HG03439 (cell line): ENCODE measurements at regions not wholly inside any gene's neighbourhood (a gene's known extent, or its start where the extent isn't known, plus 50 kb on each side); places are given as distances from the start of the nearest gene placed in this dataset.

ENCODE experiments used
- ATAC-seq: cut with Tn5 transposase; IDR thresholded peaks from one replicate; pipeline ENCODE4 v1.9.1; 2021; ENCODE audit warnings: mild to moderate bottlenecking, moderate library complexity; ENCODE audit not compliant: unreplicated experiment

DNA sequence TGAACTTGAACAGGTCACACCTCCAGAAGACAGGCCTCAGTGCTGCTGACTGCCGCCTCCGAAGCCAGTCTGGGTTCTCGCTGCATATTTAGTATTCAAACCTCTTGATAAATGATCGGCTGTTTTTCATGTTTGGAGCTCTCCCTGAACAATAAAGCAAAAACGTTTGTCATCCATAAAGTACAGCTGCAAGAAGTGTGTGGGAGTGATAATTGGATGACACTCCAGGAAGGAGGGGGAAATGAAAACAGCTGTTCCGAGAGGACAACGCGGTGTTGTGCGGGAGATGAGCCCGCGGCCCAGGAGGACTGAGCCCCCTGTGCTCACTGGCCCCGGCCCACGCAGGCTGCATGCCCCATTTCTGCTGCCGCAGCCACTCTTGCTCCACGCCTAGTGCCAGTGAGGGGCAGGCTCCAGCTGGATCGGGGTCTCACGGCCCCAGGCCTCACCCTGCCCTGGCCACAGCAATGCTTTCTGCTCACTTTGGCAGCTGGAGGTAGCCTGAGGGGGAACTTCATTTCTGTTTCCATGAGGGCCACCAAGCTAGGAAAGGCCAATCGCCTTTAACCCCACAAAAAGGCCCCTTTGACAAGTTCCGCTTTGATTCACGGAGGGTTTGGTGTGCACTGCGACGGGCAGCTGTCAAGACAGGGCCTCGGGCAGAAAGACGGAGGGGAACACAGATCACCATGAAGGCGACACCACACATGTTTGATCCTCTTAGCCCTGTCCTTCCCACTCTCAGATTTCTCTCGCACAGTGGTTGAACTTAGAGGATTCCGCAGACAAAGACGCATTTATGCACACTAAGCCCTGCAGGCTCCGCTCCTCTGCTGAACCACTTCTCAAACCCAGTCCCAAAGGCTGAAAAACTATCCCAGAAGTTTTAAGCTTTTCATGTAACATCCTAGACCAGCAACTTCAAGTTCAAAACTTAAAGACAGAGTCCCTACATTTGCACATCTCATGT is 537.6 kb downstream of the EFNB2 start:
- ATAC-seq, result no peak

DNA sequence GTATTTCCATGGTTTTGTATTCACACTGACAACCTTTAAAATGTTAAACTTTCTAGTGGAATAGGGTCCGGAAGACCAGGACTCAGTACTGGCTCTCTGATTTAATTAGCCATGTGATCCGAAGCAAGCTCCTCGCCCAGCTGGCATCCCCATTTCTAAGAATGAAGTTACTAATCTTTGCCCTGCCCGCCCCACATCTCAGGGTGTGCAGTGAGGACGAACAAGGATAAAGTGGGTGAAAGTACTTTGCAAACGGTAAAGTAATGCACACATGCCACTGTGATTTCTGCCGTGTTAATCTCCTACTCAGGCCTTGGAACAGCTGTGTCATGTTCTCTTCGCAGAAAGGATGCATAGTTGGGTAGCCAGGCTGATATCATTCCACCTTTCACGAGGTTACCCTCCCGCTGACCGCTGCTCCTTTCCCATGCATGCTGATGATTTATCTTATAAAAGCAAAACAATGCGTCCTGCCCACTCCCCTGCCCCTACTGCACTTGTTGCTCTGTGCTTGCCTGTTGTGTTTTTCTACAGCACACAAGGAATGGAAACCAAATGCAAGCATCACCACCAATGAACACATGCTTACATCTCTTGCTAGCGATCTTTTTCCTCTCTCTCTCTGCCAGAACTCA is 539.0 kb downstream of the EFNB2 start:
- ATAC-seq, result no peak

DNA sequence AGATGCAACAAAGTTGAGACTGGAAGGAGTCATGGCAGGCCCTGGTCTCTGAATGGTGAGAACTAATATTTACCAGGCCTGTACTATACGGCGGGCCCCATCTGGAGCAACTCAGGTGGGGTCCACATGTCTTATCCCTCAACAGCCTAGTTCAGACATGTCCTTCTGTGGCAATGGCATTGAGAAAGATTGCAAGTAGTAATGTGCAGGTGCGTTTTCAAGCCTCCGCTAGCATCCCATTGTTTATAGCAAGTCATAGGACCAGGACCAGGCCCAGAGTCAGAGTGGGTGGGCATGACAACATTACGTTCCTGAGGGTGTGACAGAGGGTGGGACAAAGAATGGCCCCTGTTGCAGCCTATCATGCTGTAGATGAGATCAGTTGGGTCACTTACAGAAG is 541.1 kb downstream of the EFNB2 start:
- no peak for ATAC-seq

DNA sequence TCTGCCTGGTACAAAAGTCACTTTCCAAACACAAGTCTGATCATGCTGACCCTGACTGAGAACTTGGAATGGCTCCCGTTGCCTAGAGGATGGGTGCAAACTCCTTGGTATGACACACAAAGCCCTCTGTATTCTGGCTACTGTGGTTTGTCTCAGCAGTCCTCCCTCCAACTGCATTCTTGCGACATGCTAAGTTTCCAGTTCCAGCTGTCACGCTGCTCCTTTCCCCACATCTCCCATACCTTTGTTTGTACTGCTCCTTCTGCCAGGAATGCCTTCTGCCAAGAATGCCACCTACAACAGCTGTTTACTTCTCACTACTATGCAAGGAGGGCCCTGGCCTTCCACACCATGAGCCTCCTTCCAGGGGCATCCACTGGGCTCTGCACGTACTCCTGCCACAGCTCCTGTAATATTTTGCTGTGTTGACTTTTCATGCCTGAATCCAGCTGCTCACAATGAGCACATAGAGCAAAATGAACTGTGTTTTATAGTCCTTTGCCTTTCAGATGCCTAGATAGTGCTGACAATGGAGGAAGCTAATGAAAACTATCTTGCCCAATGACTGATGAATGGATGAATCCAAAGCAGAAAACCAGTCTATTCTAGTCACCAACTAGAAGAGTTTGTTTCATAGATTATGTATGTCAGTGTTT is 543.7 kb downstream of the EFNB2 start:
- no peak for ATAC-seq

DNA sequence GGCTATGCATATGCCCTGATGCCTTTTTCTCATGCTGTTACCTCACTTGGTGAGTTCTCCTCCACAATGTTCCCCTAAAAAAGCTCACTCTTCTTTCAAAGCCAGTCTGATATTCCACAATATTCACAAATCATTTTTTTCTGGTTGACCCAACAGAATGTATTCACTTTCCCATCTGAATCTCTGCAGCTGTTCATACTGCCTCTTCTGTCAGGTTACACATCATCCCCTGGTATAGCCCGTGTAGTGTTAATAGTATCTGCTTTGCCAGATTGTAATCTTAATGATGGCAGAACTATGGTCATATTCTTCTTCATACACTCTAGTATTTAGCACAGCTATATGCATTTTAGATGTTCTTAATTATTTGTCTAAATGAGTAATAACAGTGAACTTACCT is 544.3 kb downstream of the EFNB2 start:
- no peak for ATAC-seq

DNA sequence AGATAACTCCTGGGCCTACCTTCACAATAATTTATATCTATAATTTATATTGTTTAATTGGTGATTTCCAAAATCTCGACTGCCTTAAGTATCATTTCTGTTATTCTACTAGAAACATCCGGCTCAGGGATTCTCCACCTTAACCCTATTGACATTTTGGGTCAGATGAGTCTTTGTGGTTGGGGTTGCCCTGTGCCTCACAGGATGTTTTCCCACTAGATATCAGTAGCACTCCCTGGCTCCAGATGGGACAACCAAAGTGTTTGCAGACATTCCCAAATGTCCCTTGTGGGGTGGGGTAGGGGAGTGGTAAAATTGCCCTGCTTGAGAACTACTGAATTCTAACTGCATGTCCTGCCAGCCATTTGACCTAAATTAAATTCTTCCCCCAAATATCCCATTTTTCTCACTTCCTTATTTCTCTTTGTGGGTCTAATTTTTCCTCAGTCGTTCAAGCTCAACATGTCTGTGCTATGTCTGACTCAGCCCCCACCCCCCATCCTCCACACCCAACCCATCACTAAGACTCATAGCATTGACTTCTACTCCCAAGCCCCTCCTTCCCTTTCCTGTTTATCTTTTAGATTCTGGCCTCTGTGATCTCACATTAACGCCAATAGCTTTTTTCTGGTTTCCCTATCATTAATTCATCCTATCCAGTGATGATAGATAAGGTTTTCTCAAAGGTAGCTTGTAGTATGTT is 545.1 kb downstream of the EFNB2 start:
- no peak for ATAC-seq

DNA sequence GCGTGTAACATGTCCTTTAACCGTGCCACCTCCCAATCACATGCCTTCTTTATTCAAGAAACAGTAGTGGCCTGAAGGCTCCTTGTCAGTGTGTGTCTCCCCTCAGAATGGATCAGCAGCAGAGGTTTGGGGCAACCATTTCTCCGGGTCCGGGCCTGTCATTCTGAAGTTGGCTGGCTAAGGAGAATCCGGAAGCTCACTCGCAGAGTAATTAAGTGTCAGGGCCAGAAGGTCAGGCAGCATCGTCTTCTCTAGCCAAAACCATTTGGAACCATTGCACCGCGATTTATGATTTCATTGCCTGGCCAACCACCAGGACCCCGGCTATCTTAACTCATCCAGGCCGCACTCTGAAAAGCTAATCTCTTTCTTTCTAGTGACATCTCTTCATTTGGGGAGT is 550.8 kb downstream of the EFNB2 start:
- no peak for ATAC-seq

DNA sequence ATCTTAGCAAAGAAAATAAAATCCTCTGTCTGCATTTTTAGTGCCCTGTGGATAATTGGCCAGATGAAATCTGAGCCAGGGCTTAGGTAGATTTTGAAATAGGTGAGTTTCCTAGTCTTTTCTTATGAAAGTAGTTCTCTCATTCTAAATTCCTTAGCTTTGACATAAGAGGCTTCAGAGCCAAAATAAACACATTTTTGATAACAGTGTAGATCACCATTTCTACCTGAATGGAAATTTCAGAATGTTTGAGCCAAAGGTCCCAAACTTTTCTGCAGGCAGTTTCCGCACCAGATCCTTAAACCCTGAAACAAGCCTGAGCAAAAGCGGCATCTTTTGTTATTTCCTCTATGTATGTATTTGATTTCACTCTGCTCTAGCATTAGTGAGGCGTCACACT is 551.2 kb downstream of the EFNB2 start:
- no peak for ATAC-seq

DNA sequence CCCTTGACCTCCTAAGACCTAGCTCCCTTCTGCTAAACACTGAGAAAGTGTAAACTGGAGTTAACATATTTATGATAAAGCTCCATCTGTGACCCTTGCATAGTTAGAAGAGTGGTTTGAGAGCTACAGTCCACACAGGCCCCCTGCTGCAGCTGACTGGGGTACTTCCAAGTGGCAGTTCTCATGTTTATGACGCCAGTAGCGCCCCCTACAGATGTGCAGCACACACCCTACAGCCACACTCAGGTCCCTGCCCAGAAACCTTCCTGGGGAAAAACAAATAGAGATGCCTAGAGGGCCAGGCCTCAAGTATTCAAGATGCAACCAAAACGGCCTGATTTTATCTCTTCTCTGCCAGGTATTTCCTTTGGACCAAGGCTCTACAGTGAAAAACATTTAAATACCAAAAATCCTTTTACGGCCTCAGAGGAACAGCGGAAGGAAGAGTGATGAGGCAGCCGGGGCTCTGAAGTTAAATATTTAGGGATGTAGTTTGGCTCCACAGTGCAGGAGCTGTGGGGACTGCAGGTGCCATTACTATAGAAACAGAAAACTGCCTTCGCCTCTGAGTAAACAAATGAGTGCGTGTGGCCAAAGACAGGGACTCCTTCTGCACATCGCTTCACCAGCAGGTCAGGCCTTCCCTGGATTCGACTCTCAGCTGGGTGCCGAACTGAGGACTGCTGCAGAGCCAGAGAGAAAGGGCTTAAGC is 553.1 kb downstream of the EFNB2 start:
- ATAC-seq, result no peak

DNA sequence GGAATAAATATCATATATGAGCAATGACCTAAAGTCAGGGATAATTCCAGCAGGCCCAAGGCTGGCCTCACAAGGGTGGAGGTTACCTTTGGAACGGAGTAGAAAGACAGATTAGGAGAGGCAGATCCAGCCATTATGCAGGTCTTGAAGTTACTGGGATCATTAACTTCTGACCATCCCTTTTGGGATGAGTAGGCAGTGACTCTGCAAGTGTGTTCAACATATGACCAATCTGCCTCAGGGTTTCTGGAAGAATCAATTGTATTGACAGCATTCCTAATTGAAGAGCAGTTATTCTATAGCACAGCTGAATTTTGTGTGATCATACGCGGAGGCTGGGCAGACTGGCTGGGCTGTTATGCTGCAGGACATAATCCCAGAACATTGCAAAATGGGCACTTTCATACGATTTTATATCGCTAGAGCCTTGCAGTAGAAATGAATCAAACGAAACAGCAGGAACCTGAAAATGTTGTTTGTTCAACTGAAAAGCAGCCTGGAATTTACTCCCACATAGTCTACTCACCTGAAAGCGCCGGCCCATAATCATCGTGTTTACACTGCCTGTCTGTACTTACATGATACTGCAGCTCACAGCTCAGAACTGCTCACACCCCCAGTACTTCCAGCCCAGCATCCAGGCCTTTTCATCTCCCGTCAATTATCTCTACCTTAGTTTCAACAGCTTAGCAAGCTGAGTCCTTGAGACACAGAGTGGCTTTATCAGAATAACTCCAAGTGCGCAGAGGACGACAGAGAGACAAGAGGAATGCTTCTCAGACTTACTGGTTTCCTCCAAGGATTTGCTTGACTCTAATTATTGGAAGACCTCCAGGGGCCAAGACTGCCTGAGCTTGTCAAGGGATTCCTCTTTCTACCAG is 556.1 kb downstream of the EFNB2 start:
- no peak for ATAC-seq

DNA sequence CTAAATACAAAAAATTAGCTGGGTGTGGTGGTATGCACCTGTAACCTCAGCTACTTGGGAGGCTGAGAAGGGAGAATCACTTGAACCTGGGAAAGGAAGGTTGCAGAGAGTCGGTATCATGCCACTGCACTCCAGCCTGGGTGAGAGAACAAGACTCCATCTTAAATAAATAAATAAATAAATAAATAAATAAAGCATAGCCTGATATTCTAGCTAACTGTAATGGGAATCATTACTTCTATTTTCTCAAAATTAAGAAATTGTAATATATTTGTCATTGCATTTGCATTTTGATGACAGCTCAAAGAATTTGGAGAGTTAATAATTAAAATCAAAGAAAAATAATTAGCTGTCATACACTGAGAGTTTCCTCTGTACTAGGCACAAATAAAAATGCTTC is 561.1 kb downstream of the EFNB2 start:
- ATAC-seq, result no peak

DNA sequence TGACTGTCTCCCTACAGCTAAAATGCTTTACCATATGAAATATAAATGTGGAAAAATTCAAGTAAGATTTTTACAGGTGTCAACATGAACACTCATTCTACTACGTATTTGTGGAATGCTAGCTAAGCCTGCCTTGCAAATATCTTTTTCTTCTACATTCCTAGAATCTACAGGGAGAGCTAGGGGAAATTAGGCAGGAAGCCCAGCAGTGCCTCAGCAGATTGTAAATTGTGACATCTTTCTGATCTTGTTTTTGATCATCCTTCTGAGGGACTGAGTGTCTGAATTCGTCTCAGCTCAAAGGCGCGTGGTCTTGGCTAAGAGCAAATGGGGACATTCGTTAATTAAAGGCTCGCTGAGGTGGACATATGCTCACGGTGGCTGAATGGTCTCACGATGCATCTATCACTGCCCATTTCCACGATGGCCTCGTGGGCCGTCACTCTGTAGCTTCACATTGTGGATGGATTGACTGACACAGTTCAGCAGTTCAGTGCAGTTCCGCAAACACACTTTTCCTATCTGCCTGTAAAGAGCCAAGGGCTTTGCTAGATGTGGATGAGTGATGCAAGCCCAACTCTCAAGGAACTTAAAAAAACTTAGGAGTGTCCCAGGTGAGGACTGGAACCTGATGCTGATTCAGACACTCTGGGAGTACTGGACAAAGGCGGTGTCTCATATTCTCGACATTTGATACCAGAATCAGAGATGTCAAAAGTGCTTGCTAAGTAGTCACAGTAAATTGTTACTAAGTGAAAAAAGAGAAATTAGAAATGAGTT is 562.5 kb downstream of the EFNB2 start:
- no peak for ATAC-seq

DNA sequence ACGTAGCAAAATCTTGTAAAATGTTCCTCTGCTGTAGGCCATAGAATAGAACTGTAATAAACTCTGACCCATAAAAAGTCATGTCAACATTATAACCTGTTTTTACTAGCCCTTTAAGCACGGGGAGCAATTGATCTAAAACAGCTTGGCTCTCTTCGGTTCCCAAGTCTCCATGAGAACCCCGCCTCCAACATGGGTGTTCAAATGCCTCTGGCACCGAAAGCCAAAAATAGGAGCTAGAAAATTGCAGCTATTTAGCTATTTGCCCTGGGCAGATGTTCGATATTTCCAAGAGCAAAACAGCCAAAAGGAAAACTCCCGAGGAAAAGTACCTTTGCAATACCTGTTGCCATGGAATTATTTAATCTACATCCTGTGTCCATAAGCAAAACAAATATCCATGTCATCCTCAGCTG is 563.1 kb downstream of the EFNB2 start:
- no peak for ATAC-seq

DNA sequence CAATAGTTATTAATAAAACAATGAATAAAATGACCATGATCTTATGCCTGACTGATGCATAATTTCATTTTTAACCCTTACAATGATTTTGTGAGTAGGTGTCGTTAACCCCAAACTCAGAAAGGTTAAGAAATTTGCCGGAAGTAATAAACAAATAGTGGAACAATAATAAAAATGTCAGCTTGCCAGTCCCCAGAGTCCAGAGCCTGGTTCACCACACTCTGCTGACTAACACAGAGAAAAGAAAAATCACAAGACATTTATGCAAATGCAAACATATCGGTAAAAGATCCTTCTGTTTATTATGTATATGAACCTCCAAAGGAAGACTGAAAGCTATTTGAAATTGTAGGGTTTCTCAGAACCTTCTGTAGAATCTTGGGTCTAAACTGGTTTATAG is 563.7 kb downstream of the EFNB2 start:
- no peak for ATAC-seq

DNA sequence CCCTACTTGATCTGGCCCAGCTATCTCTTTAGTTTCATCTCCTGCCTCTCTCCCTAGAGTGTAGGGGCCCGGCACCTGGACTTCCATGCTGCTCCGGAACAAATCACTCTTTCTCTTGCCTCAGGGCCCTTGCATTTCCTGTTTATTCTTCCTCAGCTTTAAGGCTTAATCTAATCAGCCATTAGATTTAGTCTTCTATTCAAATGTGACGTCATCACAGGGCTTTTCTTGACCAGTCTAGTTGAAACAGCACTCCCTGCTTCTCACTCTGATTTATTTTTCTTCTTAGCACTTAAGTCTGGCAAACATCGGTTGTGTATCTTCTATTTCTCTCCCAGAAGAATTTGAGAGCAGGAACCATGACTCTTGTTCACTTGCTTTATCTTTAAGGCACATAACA is 564.1 kb downstream of the EFNB2 start:
- no peak for ATAC-seq

DNA sequence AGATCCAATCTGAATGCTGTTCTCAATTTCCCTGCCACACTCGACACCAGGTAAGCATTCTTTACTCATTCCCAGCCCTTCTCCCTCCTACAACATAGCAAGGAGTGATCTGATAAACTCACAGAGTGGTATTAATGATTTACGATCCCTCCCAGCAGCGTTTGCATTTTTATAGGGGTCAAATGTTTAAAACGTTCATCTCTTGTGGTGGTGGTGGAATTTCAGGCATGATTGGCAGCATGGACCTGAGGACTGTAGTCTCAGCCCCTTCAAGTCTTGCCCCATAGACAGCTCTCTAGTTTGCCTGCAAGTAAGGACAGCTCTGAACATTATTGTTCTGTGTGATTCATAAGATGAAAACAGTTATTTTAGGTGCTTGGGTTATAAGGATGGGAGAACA is 565.7 kb downstream of the EFNB2 start:
- no peak for ATAC-seq

DNA sequence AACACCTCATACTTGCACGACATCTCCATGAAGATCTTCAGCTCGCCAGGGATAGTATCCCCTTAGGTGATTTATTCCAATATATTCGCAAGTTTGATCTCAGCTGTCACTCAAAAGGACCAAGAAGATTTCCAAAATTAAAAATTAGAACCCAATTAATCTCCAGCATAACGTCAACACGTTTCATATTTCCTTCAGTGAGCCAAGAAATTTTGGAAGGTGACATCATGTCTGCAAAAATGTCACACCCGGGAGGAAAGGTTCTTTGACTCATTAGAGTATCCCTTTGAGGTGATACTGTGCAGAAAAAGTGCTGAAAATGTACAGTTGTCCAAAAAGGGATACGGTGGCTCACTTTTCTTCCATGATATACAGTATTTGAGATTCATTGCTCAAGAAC is 569.6 kb downstream of the EFNB2 start:
- no peak for ATAC-seq

DNA sequence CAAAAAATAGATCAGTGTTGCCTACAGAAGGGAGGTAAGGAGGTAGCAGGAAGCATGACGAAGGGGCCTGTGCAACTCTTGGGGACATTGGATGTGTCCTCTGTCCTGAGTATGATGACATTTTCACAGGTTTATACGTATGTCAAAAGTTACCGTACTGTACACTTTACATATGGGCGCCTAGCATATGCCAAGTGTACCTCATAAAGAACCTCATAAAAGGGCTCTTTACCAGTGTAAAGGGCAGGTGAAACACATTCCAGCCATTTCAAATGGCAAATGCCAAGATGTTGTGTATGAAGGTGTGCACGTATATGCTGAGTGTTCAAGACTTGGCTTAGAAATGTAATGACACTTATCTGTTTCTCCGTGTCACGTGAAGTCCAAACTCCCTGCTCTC is 573.4 kb downstream of the EFNB2 start:
- ATAC-seq, result no peak

DNA sequence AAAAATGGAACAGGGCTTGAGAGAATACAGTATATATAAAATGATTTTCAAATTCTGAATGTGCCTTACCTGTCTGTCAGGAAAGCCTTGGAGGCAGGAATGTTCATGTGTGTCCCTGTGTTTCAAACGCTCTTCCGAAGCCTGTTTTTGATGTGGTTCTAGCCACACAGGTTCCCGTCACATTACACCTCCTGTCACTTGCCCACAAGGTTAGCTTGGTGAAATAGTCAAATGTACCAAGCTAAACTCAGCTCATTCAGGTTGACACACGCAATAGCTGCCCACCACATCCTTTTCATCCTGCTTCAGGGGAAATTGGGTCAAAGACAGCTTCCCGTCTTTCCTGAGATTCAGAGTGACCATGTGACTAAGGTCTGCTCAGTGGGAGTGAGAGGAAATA is 574.0 kb downstream of the EFNB2 start:
- ATAC-seq, result no peak
